ENCODE measurements at regions not wholly inside any gene's neighbourhood (a gene's known extent, or its start where the extent isn't known, plus 50 kb on each side); places are given as distances from the start of the nearest gene placed in this dataset.

GRCh38 chr9:113673726-113674125 is 202.4 kb upstream of the ZNF618 start:
- H2BK12ac ChIP-seq (ENCODE audit: low read depth, low read length): no peak overlapping the region
- DNase-seq (ENCODE audit: low read depth in 1 of 2, low spot score in 2 of 2) (no peak), FAIRE-seq (no peak)
- H3K18ac ChIP-seq (ENCODE audit: extremely low read depth, low read length): no peak overlapping the region
- no peaks in the 10 kb centered on the region for H4K20me1 ChIP-seq (replicated peaks in 1 of 2; ENCODE audit: control insufficient read depth in 1 of 2, insufficient read depth in 2 of 2, low read length in 2 of 2)
- no peaks in the 10 kb centered on the region for H3K36me3 ChIP-seq (ENCODE audit: control insufficient read depth in 2 of 4, insufficient read depth in 4 of 4, low read length in 3 of 4)
- H2BK20ac ChIP-seq (ENCODE audit: low read length): no peak overlapping the region
- ChIA-PET POLR2A (ENCODE audit: partially characterized antibody) (no interaction called here), CTCF (ENCODE audit: partially characterized antibody) (interaction anchor here (1.0 to 3.0 kb wide), 6 partner anchors 8 to 166 kb away, joined by 3 to 19 read pairs (median 6); no protein-coding TSS in a partner anchor)
- no peak overlapping the region for H3K23ac ChIP-seq (ENCODE audit: insufficient read length)
- H2BK15ac ChIP-seq (ENCODE audit: low read length): no peak overlapping the region
- H3K79me2 ChIP-seq (ENCODE audit: control insufficient read depth in 1 of 2, insufficient read depth in 2 of 2, low read length in 2 of 2): no peaks in the 10 kb centered on the region
- H3K4me2 ChIP-seq (ENCODE audit: insufficient read depth in 1 of 2, low read depth in 2 of 2, low read length in 2 of 2): no peak overlapping the region
- TF ChIP-seq GABPA (IDR thresholded peaks at IDR 0.05; ENCODE audit: borderline replicate concordance, insufficient read depth, low read length) (no peak), SRF (IDR thresholded peaks at IDR 0.05; ENCODE audit: low read depth, low read length) (no peak), CHD2 (IDR thresholded peaks at IDR 0.05; ENCODE audit: low read length) (no peak), ASH2L (IDR thresholded peaks at IDR 0.05; ENCODE audit: low read length) (no peak), ZNF274 (IDR thresholded peaks at IDR 0.05; ENCODE audit: borderline replicate concordance, extremely low read depth, low read length) (no peak), CEBPB (IDR thresholded peaks at IDR 0.05; ENCODE audit: low read depth, low read length) (no peak), EP300 (IDR thresholded peaks at IDR 0.05; ENCODE audit: borderline replicate concordance in 1 of 2, low read depth in 2 of 2, low read length in 2 of 2) (no peak), CHD1 (IDR thresholded peaks at IDR 0.05; ENCODE audit: low read depth, low read length) (no peak), HDAC2 (IDR thresholded peaks at IDR 0.05; ENCODE audit: borderline replicate concordance in 1 of 2, low read depth in 2 of 2, low read length in 2 of 2) (no peak), SIX5 (IDR thresholded peaks at IDR 0.05; ENCODE audit: low read depth, low read length) (no peak), BCL11A (IDR thresholded peaks at IDR 0.05; ENCODE audit: low read depth in 2 of 2, low read length in 2 of 2) (no peak), JUND (IDR thresholded peaks at IDR 0.05; ENCODE audit: low read length) (no peak)
- no peaks in the 10 kb centered on the region for H3K23me2 ChIP-seq (ENCODE audit: low read depth, low read length)
- no peak overlapping the region for H4K8ac ChIP-seq (ENCODE audit: extremely low read depth, insufficient read depth, low read length)
- WGBS, 2 experiments (ENCODE audit: extremely low coverage in 1 of 2, insufficient coverage in 1 of 2, insufficient read length in 1 of 2, insufficient replicate concordance in 2 of 2, low coverage in 1 of 2, low lambda C conversion rate in 2 of 2, missing lambda C conversion rate in 1 of 2): 87% methylated on average over 7 of the region's 7 CpGs; no CpG with 5 or more reads in 1 of the 2 experiments
- no peak overlapping the region for H3K27ac ChIP-seq (ENCODE audit: low read depth, low read length)
- H3K14ac ChIP-seq (ENCODE audit: insufficient read length): no peak overlapping the region
- H3K9me3 ChIP-seq (ENCODE audit: insufficient read depth in 2 of 2, low read depth in 1 of 2, low read length in 1 of 2): no peaks in the 10 kb centered on the region
- H2BK120ac ChIP-seq (replicated peaks; ENCODE audit: low read depth, low read length): no peak overlapping the region
- H2AK5ac ChIP-seq (ENCODE audit: low read depth, low read length): no peak overlapping the region
- H2BK5ac ChIP-seq (ENCODE audit: low read depth, low read length): no peak overlapping the region
- H3K4ac ChIP-seq (replicated peaks; ENCODE audit: insufficient read length, low read depth, low read length): no peak overlapping the region
- no peaks in the 10 kb centered on the region; a peak in 1 of 7 replicates for H3K27me3 ChIP-seq (replicated peaks in 1 of 4; ENCODE audit: control insufficient read depth in 3 of 4, extremely low read depth in 1 of 4, insufficient read depth in 3 of 4, low read length in 3 of 4)
- no peak overlapping the region for H3K9ac ChIP-seq (replicated peaks in 1 of 4; ENCODE audit: extremely low read depth in 1 of 4, low read depth in 3 of 4, low read length in 3 of 4)
- no peak overlapping the region for H2AFZ ChIP-seq (ENCODE audit: low read length)
- no peaks in the 10 kb centered on the region; a peak in 1 of 7 replicates for H3K4me1 ChIP-seq (replicated peaks in 1 of 4; ENCODE audit: control insufficient read depth in 3 of 4, insufficient read depth in 4 of 4, low read length in 3 of 4)
- no peaks in the 10 kb centered on the region for H3K79me1 ChIP-seq (ENCODE audit: low read depth, low read length)
- H4K91ac ChIP-seq (replicated peaks; ENCODE audit: insufficient read length, low read length): no peak overlapping the region
- no peak overlapping the region for H3K56ac ChIP-seq (replicated peaks; ENCODE audit: insufficient read length, low read depth, low read length)
- H3K4me3 ChIP-seq (ENCODE audit: extremely low read depth in 1 of 4, insufficient read depth in 2 of 4, low read depth in 3 of 4, low read length in 4 of 4): no peak overlapping the region
- no peak overlapping the region for H4K5ac ChIP-seq (ENCODE audit: insufficient read length, low read depth, low read length)
